GM12801 (cell line): ENCODE measurements at regions not wholly inside any gene's neighbourhood (a gene's known extent, or its start where the extent isn't known, plus 50 kb on each side); places are given as distances from the start of the nearest gene placed in this dataset.

Experiments
- TF ChIP-seq, protein P1 (sequence below): IDR thresholded peaks from one replicate; pipeline ENCODE4 v1.5.1; 2011; ENCODE audit warnings: control low read depth; ENCODE audit not compliant: insufficient read length; ENCODE audit errors: extremely low read depth

- TF ChIP-seq, protein P1, sequence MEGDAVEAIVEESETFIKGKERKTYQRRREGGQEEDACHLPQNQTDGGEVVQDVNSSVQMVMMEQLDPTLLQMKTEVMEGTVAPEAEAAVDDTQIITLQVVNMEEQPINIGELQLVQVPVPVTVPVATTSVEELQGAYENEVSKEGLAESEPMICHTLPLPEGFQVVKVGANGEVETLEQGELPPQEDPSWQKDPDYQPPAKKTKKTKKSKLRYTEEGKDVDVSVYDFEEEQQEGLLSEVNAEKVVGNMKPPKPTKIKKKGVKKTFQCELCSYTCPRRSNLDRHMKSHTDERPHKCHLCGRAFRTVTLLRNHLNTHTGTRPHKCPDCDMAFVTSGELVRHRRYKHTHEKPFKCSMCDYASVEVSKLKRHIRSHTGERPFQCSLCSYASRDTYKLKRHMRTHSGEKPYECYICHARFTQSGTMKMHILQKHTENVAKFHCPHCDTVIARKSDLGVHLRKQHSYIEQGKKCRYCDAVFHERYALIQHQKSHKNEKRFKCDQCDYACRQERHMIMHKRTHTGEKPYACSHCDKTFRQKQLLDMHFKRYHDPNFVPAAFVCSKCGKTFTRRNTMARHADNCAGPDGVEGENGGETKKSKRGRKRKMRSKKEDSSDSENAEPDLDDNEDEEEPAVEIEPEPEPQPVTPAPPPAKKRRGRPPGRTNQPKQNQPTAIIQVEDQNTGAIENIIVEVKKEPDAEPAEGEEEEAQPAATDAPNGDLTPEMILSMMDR = no peak
Measured at GRCh38 chr20:11675920-11676629, 241.6 kb upstream of the BTBD3 start.

GRCh38 chr20:11676630-11677287 lies 240.9 kb upstream of the BTBD3 start:
- TF ChIP-seq, protein P1 = no peak

DNA sequence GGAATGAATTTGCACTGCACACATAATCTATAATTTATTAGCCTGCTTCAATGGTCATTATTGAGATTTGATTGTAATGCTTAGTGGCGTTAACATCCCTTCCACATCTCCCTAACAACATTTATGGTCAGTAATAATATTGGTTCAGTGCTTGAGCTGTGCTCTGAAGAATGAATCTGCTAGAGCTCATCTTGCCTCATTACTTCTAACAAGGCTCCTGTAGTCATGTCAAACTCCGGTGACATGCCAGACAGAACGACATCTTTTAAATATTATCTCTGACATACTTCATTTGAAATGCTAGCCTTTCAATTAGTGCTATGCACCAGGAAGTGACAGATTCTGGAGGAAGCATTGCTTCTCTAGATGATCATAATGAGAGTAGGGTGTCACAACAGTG lies 240.3 kb upstream of the BTBD3 start:
- TF ChIP-seq, protein P1 = no peak

GRCh38 chr20:11677836-11678235 lies 239.9 kb upstream of the BTBD3 start:
- TF ChIP-seq, protein P1 = no peak

- TF ChIP-seq, protein P1 = no peak
Measured at GRCh38 chr20:11682285-11682684, 235.4 kb upstream of the BTBD3 start.

- TF ChIP-seq, protein P1 = no peak
Measured at GRCh38 chr20:11686195-11686594, 231.5 kb upstream of the BTBD3 start.

DNA sequence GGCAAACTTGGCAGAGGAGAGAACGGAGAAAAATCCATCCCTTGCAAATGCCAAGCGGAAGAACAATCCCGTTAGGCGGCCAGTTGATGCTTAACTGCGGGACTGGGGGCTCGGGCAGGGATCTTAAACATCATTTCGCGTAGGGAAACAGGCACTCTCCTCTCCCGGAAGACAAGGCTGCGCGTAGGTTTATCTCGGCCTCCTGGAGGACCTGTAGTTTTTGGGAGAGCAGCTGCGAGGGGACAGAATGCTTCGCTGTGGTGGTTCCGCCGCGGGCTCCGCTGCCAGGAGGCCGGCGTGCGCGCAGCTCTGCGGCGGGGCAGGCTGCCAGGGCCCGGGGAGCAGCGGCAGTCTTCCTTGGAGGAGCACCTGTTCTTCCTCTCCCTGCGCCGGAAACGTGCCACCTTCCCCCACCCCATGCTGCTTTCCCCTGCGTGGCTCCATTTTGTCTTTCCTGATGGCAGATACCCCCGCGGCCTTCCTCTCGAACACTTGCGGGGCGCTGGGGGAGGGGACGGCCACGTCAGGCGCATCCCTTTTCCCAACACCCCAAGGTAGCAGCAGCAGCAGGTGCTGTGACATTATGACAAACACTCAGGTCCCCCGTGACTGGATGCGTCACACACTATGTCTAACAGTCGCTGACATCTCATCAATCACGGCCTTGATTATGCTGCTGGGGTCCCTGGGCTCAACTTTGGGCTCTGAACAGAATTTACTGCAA lies 230.7 kb upstream of the BTBD3 start:
- TF ChIP-seq, protein P1 = no peak
